H1 (cell line): ENCODE measurements at regions not wholly inside any gene's neighbourhood (a gene's known extent, or its start where the extent isn't known, plus 50 kb on each side); places are given as distances from the start of the nearest gene placed in this dataset.

Experiments used
- CBX5 ChIP-seq: fragments of 300-800, 300-1000 bp; sonication (generic); IDR thresholded peaks from 2 replicates; pipeline ENCODE4 v1.7.1; 2016; ENCODE audit warnings: antibody characterized with exemption, low read length, low read depth
- KDM4A ChIP-seq: IDR thresholded peaks from one replicate; pipeline ENCODE4 v1.7.1; 2012; ENCODE audit warnings: low read depth, mild to moderate bottlenecking, moderate library complexity, low read length, inconsistent platforms; ENCODE audit not compliant: severe bottlenecking
- POU5F1 ChIP-seq: IDR thresholded peaks from 2 replicates; pipeline ENCODE4 v1.6.1; 2011; ENCODE audit warnings: low read depth, mild to moderate bottlenecking, low read length, moderate library complexity
- RBBP5 ChIP-seq: IDR thresholded peaks from 2 replicates; pipeline ENCODE4 v1.7.1; 2012; ENCODE audit warnings: low read depth, mild to moderate bottlenecking, inconsistent platforms, low read length, moderate library complexity, borderline replicate concordance
- RNF2 ChIP-seq: fragments of 200-900, 300-1000 bp; sonication (generic); IDR thresholded peaks from 2 replicates; pipeline ENCODE4 v1.7.1; 2016; ENCODE audit warnings: borderline replicate concordance, low read depth, mild to moderate bottlenecking, antibody characterized with exemption, low read length; ENCODE audit not compliant: poor library complexity, severe bottlenecking; ENCODE audit errors: missing control alignments
- TF ChIP-seq, protein P1 (sequence below): fragments of 300-600 bp; sonication (generic); IDR thresholded peaks from 2 replicates; pipeline ENCODE4 v1.7.1; 2012; ENCODE audit warnings: low read length, moderate library complexity, mild to moderate bottlenecking, inconsistent platforms; ENCODE audit not compliant: insufficient replicate concordance

GRCh38 chr20:1806456-1806855 lies 88.8 kb upstream of the SIRPA start (continued):
- TF ChIP-seq, protein P1, sequence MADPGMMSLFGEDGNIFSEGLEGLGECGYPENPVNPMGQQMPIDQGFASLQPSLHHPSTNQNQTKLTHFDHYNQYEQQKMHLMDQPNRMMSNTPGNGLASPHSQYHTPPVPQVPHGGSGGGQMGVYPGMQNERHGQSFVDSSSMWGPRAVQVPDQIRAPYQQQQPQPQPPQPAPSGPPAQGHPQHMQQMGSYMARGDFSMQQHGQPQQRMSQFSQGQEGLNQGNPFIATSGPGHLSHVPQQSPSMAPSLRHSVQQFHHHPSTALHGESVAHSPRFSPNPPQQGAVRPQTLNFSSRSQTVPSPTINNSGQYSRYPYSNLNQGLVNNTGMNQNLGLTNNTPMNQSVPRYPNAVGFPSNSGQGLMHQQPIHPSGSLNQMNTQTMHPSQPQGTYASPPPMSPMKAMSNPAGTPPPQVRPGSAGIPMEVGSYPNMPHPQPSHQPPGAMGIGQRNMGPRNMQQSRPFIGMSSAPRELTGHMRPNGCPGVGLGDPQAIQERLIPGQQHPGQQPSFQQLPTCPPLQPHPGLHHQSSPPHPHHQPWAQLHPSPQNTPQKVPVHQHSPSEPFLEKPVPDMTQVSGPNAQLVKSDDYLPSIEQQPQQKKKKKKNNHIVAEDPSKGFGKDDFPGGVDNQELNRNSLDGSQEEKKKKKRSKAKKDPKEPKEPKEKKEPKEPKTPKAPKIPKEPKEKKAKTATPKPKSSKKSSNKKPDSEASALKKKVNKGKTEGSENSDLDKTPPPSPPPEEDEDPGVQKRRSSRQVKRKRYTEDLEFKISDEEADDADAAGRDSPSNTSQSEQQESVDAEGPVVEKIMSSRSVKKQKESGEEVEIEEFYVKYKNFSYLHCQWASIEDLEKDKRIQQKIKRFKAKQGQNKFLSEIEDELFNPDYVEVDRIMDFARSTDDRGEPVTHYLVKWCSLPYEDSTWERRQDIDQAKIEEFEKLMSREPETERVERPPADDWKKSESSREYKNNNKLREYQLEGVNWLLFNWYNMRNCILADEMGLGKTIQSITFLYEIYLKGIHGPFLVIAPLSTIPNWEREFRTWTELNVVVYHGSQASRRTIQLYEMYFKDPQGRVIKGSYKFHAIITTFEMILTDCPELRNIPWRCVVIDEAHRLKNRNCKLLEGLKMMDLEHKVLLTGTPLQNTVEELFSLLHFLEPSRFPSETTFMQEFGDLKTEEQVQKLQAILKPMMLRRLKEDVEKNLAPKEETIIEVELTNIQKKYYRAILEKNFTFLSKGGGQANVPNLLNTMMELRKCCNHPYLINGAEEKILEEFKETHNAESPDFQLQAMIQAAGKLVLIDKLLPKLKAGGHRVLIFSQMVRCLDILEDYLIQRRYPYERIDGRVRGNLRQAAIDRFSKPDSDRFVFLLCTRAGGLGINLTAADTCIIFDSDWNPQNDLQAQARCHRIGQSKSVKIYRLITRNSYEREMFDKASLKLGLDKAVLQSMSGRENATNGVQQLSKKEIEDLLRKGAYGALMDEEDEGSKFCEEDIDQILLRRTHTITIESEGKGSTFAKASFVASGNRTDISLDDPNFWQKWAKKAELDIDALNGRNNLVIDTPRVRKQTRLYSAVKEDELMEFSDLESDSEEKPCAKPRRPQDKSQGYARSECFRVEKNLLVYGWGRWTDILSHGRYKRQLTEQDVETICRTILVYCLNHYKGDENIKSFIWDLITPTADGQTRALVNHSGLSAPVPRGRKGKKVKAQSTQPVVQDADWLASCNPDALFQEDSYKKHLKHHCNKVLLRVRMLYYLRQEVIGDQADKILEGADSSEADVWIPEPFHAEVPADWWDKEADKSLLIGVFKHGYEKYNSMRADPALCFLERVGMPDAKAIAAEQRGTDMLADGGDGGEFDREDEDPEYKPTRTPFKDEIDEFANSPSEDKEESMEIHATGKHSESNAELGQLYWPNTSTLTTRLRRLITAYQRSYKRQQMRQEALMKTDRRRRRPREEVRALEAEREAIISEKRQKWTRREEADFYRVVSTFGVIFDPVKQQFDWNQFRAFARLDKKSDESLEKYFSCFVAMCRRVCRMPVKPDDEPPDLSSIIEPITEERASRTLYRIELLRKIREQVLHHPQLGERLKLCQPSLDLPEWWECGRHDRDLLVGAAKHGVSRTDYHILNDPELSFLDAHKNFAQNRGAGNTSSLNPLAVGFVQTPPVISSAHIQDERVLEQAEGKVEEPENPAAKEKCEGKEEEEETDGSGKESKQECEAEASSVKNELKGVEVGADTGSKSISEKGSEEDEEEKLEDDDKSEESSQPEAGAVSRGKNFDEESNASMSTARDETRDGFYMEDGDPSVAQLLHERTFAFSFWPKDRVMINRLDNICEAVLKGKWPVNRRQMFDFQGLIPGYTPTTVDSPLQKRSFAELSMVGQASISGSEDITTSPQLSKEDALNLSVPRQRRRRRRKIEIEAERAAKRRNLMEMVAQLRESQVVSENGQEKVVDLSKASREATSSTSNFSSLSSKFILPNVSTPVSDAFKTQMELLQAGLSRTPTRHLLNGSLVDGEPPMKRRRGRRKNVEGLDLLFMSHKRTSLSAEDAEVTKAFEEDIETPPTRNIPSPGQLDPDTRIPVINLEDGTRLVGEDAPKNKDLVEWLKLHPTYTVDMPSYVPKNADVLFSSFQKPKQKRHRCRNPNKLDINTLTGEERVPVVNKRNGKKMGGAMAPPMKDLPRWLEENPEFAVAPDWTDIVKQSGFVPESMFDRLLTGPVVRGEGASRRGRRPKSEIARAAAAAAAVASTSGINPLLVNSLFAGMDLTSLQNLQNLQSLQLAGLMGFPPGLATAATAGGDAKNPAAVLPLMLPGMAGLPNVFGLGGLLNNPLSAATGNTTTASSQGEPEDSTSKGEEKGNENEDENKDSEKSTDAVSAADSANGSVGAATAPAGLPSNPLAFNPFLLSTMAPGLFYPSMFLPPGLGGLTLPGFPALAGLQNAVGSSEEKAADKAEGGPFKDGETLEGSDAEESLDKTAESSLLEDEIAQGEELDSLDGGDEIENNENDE: no peak
- TF ChIP-seq CBX5 (no peak), POU5F1 (no peak), KDM4A (no peak), RBBP5 (no peak), RNF2 (no peak)
